Breast epithelium (tissue), 3 donors: ENCODE measurements at regions not wholly inside any gene's neighbourhood (a gene's known extent, or its start where the extent isn't known, plus 50 kb on each side); places are given as distances from the start of the nearest gene placed in this dataset.

Experiments used
- POLR2A ChIP-seq: fragments of 450-650 bp; IDR thresholded peaks from one replicate; pipeline ENCODE4 v1.6.1; 2016; ENCODE audit warnings: antibody characterized with exemption, mild to moderate bottlenecking, moderate library complexity
- POLR2AphosphoS5 ChIP-seq, 3 donors: sonication (generic); formaldehyde crosslinking; IDR thresholded peaks; one replicate each; pipeline ENCODE4 v1.6.1; 2017; ENCODE audit warnings: antibody characterized with exemption in 3 of 3

- TF ChIP-seq POLR2AphosphoS5 (IDR thresholded peaks at IDR 0.05) (no peak), POLR2A (no peak)
These were observed 152.3 kb downstream of the OR4M2 start for GRCh38 chr15:22232675-22233074.
